ENCODE measurements at regions not wholly inside any gene's neighbourhood (a gene's known extent, or its start where the extent isn't known, plus 50 kb on each side); places are given as distances from the start of the nearest gene placed in this dataset.

- H3K27me3 Mint-ChIP-seq (ENCODE audit: insufficient read depth), result no peaks in the 10 kb centered on the region
- H3K4me3 ChIP-seq (ENCODE audit: low read length), result no peak overlapping the region
- H3K36me3 Mint-ChIP-seq (ENCODE audit: low read depth), result no peaks in the 10 kb centered on the region
- no peaks in the 10 kb centered on the region for H3K27me3 ChIP-seq (ENCODE audit: control insufficient read depth, insufficient read depth, low read length, poor library complexity, severe bottlenecking)
- no peak for DNase-seq
- no peak overlapping the region for H3K4me3 Mint-ChIP-seq
- H3K27ac Mint-ChIP-seq, result no peak overlapping the region
- peaks cover 10% of the 10 kb centered on the region for H3K9me3 ChIP-seq (ENCODE audit: control insufficient read depth, low read length)
- peaks cover under 1% of the 10 kb centered on the region for H3K9me3 Mint-ChIP-seq
- H3K9ac ChIP-seq (ENCODE audit: extremely low read depth, low read length, poor library complexity, severe bottlenecking), result no peak overlapping the region
- no peaks in the 10 kb centered on the region for H3K4me1 ChIP-seq (ENCODE audit: control insufficient read depth, insufficient read depth, low read length)
- peaks cover 2% of the 10 kb centered on the region for H3K4me1 Mint-ChIP-seq
- no peaks in the 10 kb centered on the region for H3K36me3 ChIP-seq (ENCODE audit: control insufficient read depth, insufficient read depth, low read length)
- TF ChIP-seq CTCF (conservative IDR thresholded peaks at IDR 0.05), result no peak
- no peak overlapping the region for H3K27ac ChIP-seq (ENCODE audit: low read depth, low read length)
- 100% methylated on average over 2 of the region's 2 CpGs; no CpG with 5 or more reads in 1 of the 2 experiments for WGBS, 2 experiments (ENCODE audit: insufficient coverage in 1 of 2, insufficient read length in 1 of 2)
Measured at GRCh38 chr2:185242462-185242861, 496.1 kb upstream of the FSIP2 start.

GRCh38 chr2:185245216-185245615, 493.4 kb upstream of the FSIP2 start:
- H3K9me3 ChIP-seq (ENCODE audit: control insufficient read depth, low read length), result peaks cover 10% of the 10 kb centered on the region
- no peak overlapping the region for H3K4me3 ChIP-seq (ENCODE audit: low read length)
- no peak for TF ChIP-seq CTCF (conservative IDR thresholded peaks at IDR 0.05)
- Mint-ChIP-seq H3K27ac (no peak overlapping the region), H3K36me3 (ENCODE audit: low read depth) (no peaks in the 10 kb centered on the region), H3K4me1 (peaks cover 2% of the 10 kb centered on the region), H3K9me3 (no peaks in the 10 kb centered on the region), H3K4me3 (no peak overlapping the region), H3K27me3 (ENCODE audit: insufficient read depth) (no peaks in the 10 kb centered on the region)
- no peaks in the 10 kb centered on the region for H3K4me1 ChIP-seq (ENCODE audit: control insufficient read depth, insufficient read depth, low read length)
- no peaks in the 10 kb centered on the region for H3K36me3 ChIP-seq (ENCODE audit: control insufficient read depth, insufficient read depth, low read length)
- 69 to 96% methylated on average over 2 to 4 of the region's 4 CpGs for WGBS, 2 experiments (ENCODE audit: insufficient coverage in 1 of 2, insufficient read length in 1 of 2)
- H3K9ac ChIP-seq (ENCODE audit: extremely low read depth, low read length, poor library complexity, severe bottlenecking), result no peak overlapping the region
- H3K27me3 ChIP-seq (ENCODE audit: control insufficient read depth, insufficient read depth, low read length, poor library complexity, severe bottlenecking), result no peaks in the 10 kb centered on the region
- no peak overlapping the region for H3K27ac ChIP-seq (ENCODE audit: low read depth, low read length)
- DNase-seq, result no peak

GRCh38 chr2:185245806-185246205, 492.8 kb upstream of the FSIP2 start:
- Mint-ChIP-seq H3K27me3 (ENCODE audit: insufficient read depth) (no peaks in the 10 kb centered on the region), H3K4me1 (peaks cover 2% of the 10 kb centered on the region), H3K36me3 (ENCODE audit: low read depth) (no peaks in the 10 kb centered on the region), H3K4me3 (no peak overlapping the region), H3K9me3 (no peaks in the 10 kb centered on the region), H3K27ac (no peak overlapping the region)
- H3K4me1 ChIP-seq (ENCODE audit: control insufficient read depth, insufficient read depth, low read length), result no peaks in the 10 kb centered on the region
- H3K27ac ChIP-seq (ENCODE audit: low read depth, low read length), result no peak overlapping the region
- H3K9ac ChIP-seq (ENCODE audit: extremely low read depth, low read length, poor library complexity, severe bottlenecking), result no peak overlapping the region
- H3K4me3 ChIP-seq (ENCODE audit: low read length), result no peak overlapping the region
- H3K36me3 ChIP-seq (ENCODE audit: control insufficient read depth, insufficient read depth, low read length), result no peaks in the 10 kb centered on the region
- H3K9me3 ChIP-seq (ENCODE audit: control insufficient read depth, low read length), result peaks cover 10% of the 10 kb centered on the region
- TF ChIP-seq CTCF (conservative IDR thresholded peaks at IDR 0.05), result no peak
- DNase-seq, result no peak
- WGBS, 2 experiments (ENCODE audit: insufficient coverage in 1 of 2, insufficient read length in 1 of 2), result 78 to 85% methylated on average over 1 of the region's 1 CpG
- no peaks in the 10 kb centered on the region for H3K27me3 ChIP-seq (ENCODE audit: control insufficient read depth, insufficient read depth, low read length, poor library complexity, severe bottlenecking)
